Left lung (tissue), 4 donors: ENCODE measurements at regions not wholly inside any gene's neighbourhood (a gene's known extent, or its start where the extent isn't known, plus 50 kb on each side); places are given as distances from the start of the nearest gene placed in this dataset.

Source experiments
- ATAC-seq: fragments of 200-7000 bp; cut with Tn5 transposase; one replicate; pipeline ENCODE4 v1.9.1; 2020; ENCODE audit warnings: moderate library complexity
- DNase-seq, 4 donors: peaks; one replicate each; pipeline ENCODE4 v3.0.0-alpha.2; 2013 to 2020
- H3K27ac ChIP-seq, 2 donors: fragments of 200-600 bp; sonication (generic) in 1 of 2; one replicate each; pipeline versions ENCODE4 v1.5.0 to v1.8.0; 2020 to 2021
- H3K27me3 ChIP-seq, 2 donors: fragments of 200-600 bp; sonication (generic) in 1 of 2; one replicate each; pipeline versions ENCODE4 v1.5.0 to v1.8.0; 2020 to 2021
- H3K36me3 ChIP-seq, 2 donors: fragments of 200-600 bp; sonication (generic) in 1 of 2; one replicate each; pipeline versions ENCODE4 v1.5.0 to v1.8.0; 2020 to 2021
- H3K4me1 ChIP-seq, 2 donors: fragments of 200-600 bp; one replicate each; pipeline ENCODE4 v1.8.0; 2021
- H3K4me3 ChIP-seq, 2 donors: fragments of 200-600 bp; sonication (generic) in 1 of 2; one replicate each; pipeline versions ENCODE4 v1.5.0 to v1.8.0; 2020 to 2021; ENCODE audit warnings: mild to moderate bottlenecking in 1 of 2
- H3K9me3 ChIP-seq, 2 donors: fragments of 200-600 bp; sonication (generic) in 1 of 2; one replicate each; pipeline versions ENCODE4 v1.5.0 to v1.8.0; 2020 to 2021
- CTCF ChIP-seq, 2 donors: fragments of 200-600 bp; sonication (generic) in 1 of 2; IDR thresholded peaks; one replicate each; pipeline versions ENCODE4 v1.5.0 to v1.8.0; 2021; ENCODE audit warnings: antibody characterized with exemption in 2 of 2
- intact Hi-C, 2 donors: fragments of 100-400 bp; cut with DNase I; formaldehyde crosslinking; loops; one replicate each; pipeline versions ENCODE4 v1.11.2 to v1.14.2; 2022
- donor health status: DM: no; HTN: yes; CAD: no.
- donor health status: DM: no; HTN: no; CAD: no.

- Histone ChIP-seq H3K36me3 (no peaks in the 10 kb centered on the region), H3K27ac (no peak overlapping the region), H3K27me3 (no peaks in the 10 kb centered on the region), H3K9me3 (no peaks in the 10 kb centered on the region), H3K4me1 (no peaks in the 10 kb centered on the region), H3K4me3 (no peak overlapping the region)
- TF ChIP-seq CTCF (IDR thresholded peaks at IDR 0.05) = no peak
- ATAC-seq (no peak), DNase-seq (no peak)
- intact Hi-C loops = no loop called here
Observed at GRCh38 chr7:13044309-13044708, 356.9 kb downstream of the ARL4A start.

- Histone ChIP-seq H3K27ac (no peak overlapping the region), H3K27me3 (no peaks in the 10 kb centered on the region), H3K9me3 (no peaks in the 10 kb centered on the region), H3K4me1 (no peaks in the 10 kb centered on the region), H3K4me3 (no peak overlapping the region), H3K36me3 (no peaks in the 10 kb centered on the region)
- no peak for TF ChIP-seq CTCF (IDR thresholded peaks at IDR 0.05)
- no peak for ATAC-seq
- intact Hi-C loops = no loop called here
- no peak for DNase-seq
Observed at GRCh38 chr7:13047061-13047460, 359.6 kb downstream of the ARL4A start.

GRCh38 chr7:13049946-13050345 is 362.5 kb downstream of the ARL4A start:
- H3K27me3 ChIP-seq = no peaks in the 10 kb centered on the region
- H3K27ac ChIP-seq = no peak overlapping the region
- DNase-seq = no peak
- no peak for TF ChIP-seq CTCF (IDR thresholded peaks at IDR 0.05)
- H3K36me3 ChIP-seq = no peaks in the 10 kb centered on the region
- no peaks in the 10 kb centered on the region for H3K4me1 ChIP-seq
- intact Hi-C loops = no loop called here
- ATAC-seq = no peak
- no peak overlapping the region for H3K4me3 ChIP-seq
- no peaks in the 10 kb centered on the region for H3K9me3 ChIP-seq

- H3K27ac ChIP-seq = no peak overlapping the region
- DNase-seq = no peak
- no peak overlapping the region for H3K4me3 ChIP-seq
- no peaks in the 10 kb centered on the region for H3K27me3 ChIP-seq
- ATAC-seq = peak; percentile 47
- H3K4me1 ChIP-seq = no peaks in the 10 kb centered on the region
- intact Hi-C loops = no loop called here
- H3K36me3 ChIP-seq = no peaks in the 10 kb centered on the region
- no peak for TF ChIP-seq CTCF (IDR thresholded peaks at IDR 0.05)
- H3K9me3 ChIP-seq = no peaks in the 10 kb centered on the region
Observed at GRCh38 chr7:13050703-13051102, 363.3 kb downstream of the ARL4A start.

GRCh38 chr7:13055732-13056368 is 368.4 kb downstream of the ARL4A start:
- ATAC-seq = no peak
- no peaks in the 10 kb centered on the region for H3K27me3 ChIP-seq
- H3K36me3 ChIP-seq = no peaks in the 10 kb centered on the region
- no peaks in the 10 kb centered on the region for H3K9me3 ChIP-seq
- no peak for TF ChIP-seq CTCF (IDR thresholded peaks at IDR 0.05)
- no peak for DNase-seq
- H3K4me3 ChIP-seq = no peak overlapping the region
- H3K4me1 ChIP-seq = peaks cover 0 to 6% of the 10 kb centered on the region in 2 donors
- intact Hi-C loops = no loop called here
- H3K27ac ChIP-seq = no peak overlapping the region
